H1 (cell line): ENCODE measurements at regions not wholly inside any gene's neighbourhood (a gene's known extent, or its start where the extent isn't known, plus 50 kb on each side); places are given as distances from the start of the nearest gene placed in this dataset.

Source experiments
- CTCF ChIA-PET: fragments of 300-600 bp; sonication (Branson Sonifier 250); formaldehyde crosslinking; loops from one replicate; lab custom pipeline; 2021; ENCODE audit not compliant: partially characterized antibody; lab: Charles Lee
- POLR2A ChIA-PET: fragments of 300-600 bp; sonication (Branson Sonifier 250); formaldehyde crosslinking; loops from one replicate; lab custom pipeline; 2021; ENCODE audit warnings: inconsistent platforms; ENCODE audit not compliant: partially characterized antibody; lab: Charles Lee
- DNase-seq, 2 experiments: peaks; one replicate each; pipeline versions ENCODE4 v3.0.0 to v3.0.0-alpha.2; 2010 to 2022; ENCODE audit warnings: low spot score in 2 of 2, low read depth in 1 of 2, mixed read lengths in 1 of 2
- FAIRE-seq: peaks from 2 replicates; lab custom pipeline; 2011; peaks lifted over from hg19 to GRCh38; lab: Jason Lieb, UNC
- H2AFZ ChIP-seq: 2 replicates; pipeline ENCODE4 v1.8.1; 2012; ENCODE audit warnings: low read length, inconsistent platforms
- H2AK5ac ChIP-seq: 2 replicates; pipeline ENCODE4 v1.6.1; 2013; ENCODE audit warnings: low read depth, low read length
- H2BK120ac ChIP-seq: replicated peaks from 2 replicates; pipeline ENCODE3; 2013; ENCODE audit warnings: low read depth, low read length, inconsistent platforms
- H2BK12ac ChIP-seq: 2 replicates; pipeline ENCODE4 v1.6.1; 2013; ENCODE audit warnings: low read depth, low read length
- H2BK15ac ChIP-seq: 2 replicates; pipeline ENCODE4 v1.6.1; 2013; ENCODE audit warnings: low read length
- H2BK20ac ChIP-seq: 2 replicates; pipeline ENCODE4 v1.6.1; 2013; ENCODE audit warnings: low read length
- H2BK5ac ChIP-seq: 2 replicates; pipeline ENCODE4 v1.6.1; 2013; ENCODE audit warnings: low read depth, low read length
- H3K14ac ChIP-seq: 2 replicates; pipeline ENCODE4 v1.6.1; 2013; ENCODE audit warnings: inconsistent platforms; ENCODE audit not compliant: insufficient read length
- H3K18ac ChIP-seq: 2 replicates; pipeline ENCODE4 v1.6.1; 2013; ENCODE audit warnings: low read length; ENCODE audit errors: extremely low read depth
- H3K23ac ChIP-seq: 2 replicates; pipeline ENCODE4 v1.6.1; 2013; ENCODE audit warnings: inconsistent platforms; ENCODE audit not compliant: insufficient read length
- H3K23me2 ChIP-seq: 2 replicates; pipeline ENCODE4 v1.6.1; 2013; ENCODE audit warnings: low read depth, low read length
- H3K27ac ChIP-seq: 2 replicates; pipeline ENCODE4 v1.6.1; 2011; ENCODE audit warnings: low read depth, low read length, inconsistent platforms
- H3K27me3 ChIP-seq, 4 experiments: replicated peaks in 1 of 4; 1 replicate in 1 of 4; 2 replicates in 3 of 4; pipeline versions ENCODE4 v1.6.1 to v1.8.1; 2011 to 2013; ENCODE audit warnings: low read length in 3 of 4, mild to moderate bottlenecking in 3 of 4, inconsistent platforms in 2 of 4, mixed read lengths in 2 of 4, moderate library complexity in 1 of 4; ENCODE audit not compliant: control insufficient read depth in 3 of 4, insufficient read depth in 3 of 4; ENCODE audit errors: extremely low read depth in 1 of 4
- H3K36me3 ChIP-seq, 4 experiments: 2 replicates each; pipeline versions ENCODE4 v1.6.1 to v1.8.1; 2011 to 2013; ENCODE audit warnings: mild to moderate bottlenecking in 4 of 4, low read length in 3 of 4, moderate library complexity in 2 of 4, control low read depth in 1 of 4, inconsistent platforms in 1 of 4; ENCODE audit not compliant: insufficient read depth in 4 of 4, control insufficient read depth in 2 of 4
- H3K4ac ChIP-seq: replicated peaks from 2 replicates; pipeline ENCODE3; 2013; ENCODE audit warnings: low read length, low read depth, mixed read lengths, inconsistent platforms; ENCODE audit not compliant: insufficient read length
- H3K4me1 ChIP-seq, 4 experiments: replicated peaks in 1 of 4; 1 replicate in 1 of 4; 2 replicates in 3 of 4; pipeline versions ENCODE4 v1.6.1 to v1.8.1; 2011 to 2013; ENCODE audit warnings: low read length in 3 of 4, inconsistent platforms in 2 of 4, mixed read lengths in 1 of 4; ENCODE audit not compliant: insufficient read depth in 4 of 4, control insufficient read depth in 3 of 4
- H3K4me2 ChIP-seq, 2 experiments: 2 replicates each; pipeline versions ENCODE4 v1.6.1 to v1.8.1; 2011 to 2013; ENCODE audit warnings: low read depth in 2 of 2, low read length in 2 of 2, control low read depth in 1 of 2, inconsistent platforms in 1 of 2, mild to moderate bottlenecking in 1 of 2; ENCODE audit not compliant: insufficient read depth in 1 of 2
- H3K4me3 ChIP-seq, 4 experiments: fragments of 200-600, 300-600 bp in 1 of 4; sonication (generic), shearing (Covaris generic), sonication (Bioruptor Twin) in 1 of 4; 2 replicates each; pipeline versions ENCODE4 v1.5.1 to v1.8.1; 2011 to 2016; ENCODE audit warnings: low read length in 4 of 4, low read depth in 3 of 4, control low read depth in 2 of 4, inconsistent platforms in 2 of 4, mild to moderate bottlenecking in 2 of 4, mixed read lengths in 1 of 4, moderate library complexity in 1 of 4; ENCODE audit not compliant: insufficient read depth in 2 of 4; ENCODE audit errors: extremely low read depth in 1 of 4
- H3K56ac ChIP-seq: replicated peaks from 2 replicates; pipeline ENCODE3; 2013; ENCODE audit warnings: low read depth, mild to moderate bottlenecking, mixed read lengths, low read length, inconsistent platforms; ENCODE audit not compliant: insufficient read length
- H3K79me1 ChIP-seq: 2 replicates; pipeline ENCODE4 v1.6.1; 2013; ENCODE audit warnings: low read depth, low read length, control low read depth
- H3K79me2 ChIP-seq, 2 experiments: 2 replicates each; pipeline versions ENCODE4 v1.6.1 to v1.8.1; 2012 to 2013; ENCODE audit warnings: low read length in 2 of 2, mild to moderate bottlenecking in 2 of 2, inconsistent platforms in 1 of 2; ENCODE audit not compliant: insufficient read depth in 2 of 2, control insufficient read depth in 1 of 2
- H3K9ac ChIP-seq, 4 experiments: replicated peaks in 1 of 4; 1 replicate in 1 of 4; 2 replicates in 3 of 4; pipeline versions ENCODE4 v1.6.1 to v1.8.1; 2011 to 2013; ENCODE audit warnings: low read depth in 3 of 4, low read length in 3 of 4, control low read depth in 2 of 4, mild to moderate bottlenecking in 2 of 4, moderate library complexity in 2 of 4, inconsistent platforms in 1 of 4; ENCODE audit errors: extremely low read depth in 1 of 4
- H3K9me3 ChIP-seq, 2 experiments: 2 replicates each; pipeline versions ENCODE4 v1.6.1 to v1.8.1; 2012 to 2013; ENCODE audit warnings: mild to moderate bottlenecking in 2 of 2, moderate library complexity in 2 of 2, control low read depth in 1 of 2, inconsistent platforms in 1 of 2, low read depth in 1 of 2, low read length in 1 of 2, mixed read lengths in 1 of 2; ENCODE audit not compliant: insufficient read depth in 2 of 2
- H4K20me1 ChIP-seq, 2 experiments: replicated peaks in 1 of 2; 2 replicates each; pipeline versions ENCODE3 to v1.8.1; 2011 to 2013; ENCODE audit warnings: inconsistent platforms in 2 of 2, low read length in 2 of 2, mild to moderate bottlenecking in 1 of 2; ENCODE audit not compliant: insufficient read depth in 2 of 2, control insufficient read depth in 1 of 2
- H4K5ac ChIP-seq: 2 replicates; pipeline ENCODE4 v1.6.1; 2013; ENCODE audit warnings: low read length, low read depth, mixed read lengths, inconsistent platforms; ENCODE audit not compliant: insufficient read length
- H4K8ac ChIP-seq: 2 replicates; pipeline ENCODE4 v1.8.0; 2013; ENCODE audit warnings: mild to moderate bottlenecking, moderate library complexity, low read length, inconsistent platforms; ENCODE audit not compliant: insufficient read depth; ENCODE audit errors: extremely low read depth
- H4K91ac ChIP-seq: replicated peaks from 2 replicates; pipeline ENCODE3; 2013; ENCODE audit warnings: low read length, mixed read lengths, inconsistent platforms; ENCODE audit not compliant: insufficient read length
- ATF2 ChIP-seq: IDR thresholded peaks from 2 replicates; pipeline ENCODE4 v1.6.1; 2012; ENCODE audit warnings: low read length, inconsistent platforms
- CHD1 ChIP-seq: IDR thresholded peaks from 2 replicates; pipeline ENCODE4 v1.6.1; 2012; ENCODE audit warnings: low read depth, low read length, improper control_type of control experiment
- MAFK ChIP-seq: IDR thresholded peaks from 2 replicates; pipeline ENCODE4 v1.6.1; 2012; ENCODE audit warnings: low read depth, mild to moderate bottlenecking, improper control_type of control experiment, low read length
- PHF8 ChIP-seq: fragments of 200-600 bp; sonication (generic); conservative IDR thresholded peaks from 2 replicates; pipeline ENCODE4 v1.7.1; 2012; ENCODE audit warnings: low read depth, mild to moderate bottlenecking, inconsistent platforms, low read length, moderate library complexity
- POLR2AphosphoS5 ChIP-seq: IDR thresholded peaks from 2 replicates; pipeline ENCODE4 v1.6.1; 2011; ENCODE audit warnings: low read depth, low read length
- WGBS, 2 experiments: shearing (Covaris generic) in 1 of 2; methylation state at CpG; one replicate each; pipeline versions ENCODE4 v1.1.6 to v1.1.7; 2013 to 2015; ENCODE audit warnings: low lambda C conversion rate in 2 of 2, mixed read lengths in 2 of 2, inconsistent platforms in 1 of 2, low coverage in 1 of 2, missing lambda C conversion rate in 1 of 2; ENCODE audit not compliant: insufficient replicate concordance in 2 of 2, insufficient coverage in 1 of 2, insufficient read length in 1 of 2; ENCODE audit errors: extremely low coverage in 1 of 2, missing lambda C conversion rate in 1 of 2; 5-methylcytosine and 5-hydroxymethylcytosine counted together

- no peaks in the 10 kb centered on the region for H4K20me1 ChIP-seq
- TF ChIP-seq POLR2AphosphoS5 (no peak), MAFK (no peak), CHD1 (no peak), PHF8 (no peak), ATF2 (no peak)
- no peak overlapping the region for H2AFZ ChIP-seq
- H3K4me1 ChIP-seq, result no peaks in the 10 kb centered on the region
- POLR2A ChIA-PET, result no interaction called here
- H3K4me2 ChIP-seq, result no peak overlapping the region
- no peak overlapping the region for H4K91ac ChIP-seq
- H3K27me3 ChIP-seq, result no peaks in the 10 kb centered on the region
- no peak overlapping the region for H2BK5ac ChIP-seq
- no peak overlapping the region for H4K5ac ChIP-seq
- H2AK5ac ChIP-seq, result no peak overlapping the region
- H4K8ac ChIP-seq, result no peak overlapping the region
- FAIRE-seq (no peak), DNase-seq (peak in 1 of 2 experiments; percentile 8)
- H3K56ac ChIP-seq, result no peak overlapping the region
- H3K18ac ChIP-seq, result no peak overlapping the region
- H3K9me3 ChIP-seq, result no peaks in the 10 kb centered on the region
- no peak overlapping the region for H3K27ac ChIP-seq
- H2BK120ac ChIP-seq, result no peak overlapping the region
- H3K23me2 ChIP-seq, result no peaks in the 10 kb centered on the region
- no peak overlapping the region for H2BK15ac ChIP-seq
- no peak overlapping the region for H3K14ac ChIP-seq
- no peaks in the 10 kb centered on the region for H3K36me3 ChIP-seq
- no peaks in the 10 kb centered on the region for H3K79me1 ChIP-seq
- no peak overlapping the region for H3K9ac ChIP-seq
- no peaks in the 10 kb centered on the region for H3K79me2 ChIP-seq
- WGBS, 2 experiments, result 89% methylated on average over 3 of the region's 3 CpGs; no CpG with 5 or more reads in 1 of the 2 experiments
- no peak overlapping the region for H2BK12ac ChIP-seq
- no peak overlapping the region for H3K4me3 ChIP-seq
- H3K23ac ChIP-seq, result no peak overlapping the region
- no peak overlapping the region for H2BK20ac ChIP-seq
- CTCF ChIA-PET, result interaction anchor here (1.6 kb wide), 1 partner anchor 23 kb away, joined by 4 read pairs; no protein-coding TSS in a partner anchor
- no peak overlapping the region for H3K4ac ChIP-seq
Observed at GRCh38 chr2:24432735-24433134, 58.3 kb upstream of the NCOA1 start.
